Endothelial cell of umbilical vein (primary cell): ENCODE measurements at regions not wholly inside any gene's neighbourhood (a gene's known extent, or its start where the extent isn't known, plus 50 kb on each side); places are given as distances from the start of the nearest gene placed in this dataset.

Experiments
- BruUV-seq: library from RNA; stranded (reverse); fragments of 400-500 nt; replicated peaks from 2 replicates; lab custom pipeline; 2021; lab: Mats Ljungman, UMichigan
- CTCF ChIA-PET: fragments of 300-600, 350-600 bp; sonication (Branson Sonifier 250); formaldehyde crosslinking; loops from one replicate; lab custom pipeline; 2021; ENCODE audit warnings: antibody characterized with exemption, inconsistent platforms; lab: Charles Lee
- POLR2A ChIA-PET: fragments of 300-600, 350-600 bp; sonication (Branson Sonifier 250); formaldehyde crosslinking; loops from one replicate; lab custom pipeline; 2021; ENCODE audit warnings: antibody characterized with exemption, inconsistent platforms; lab: Charles Lee
- DNase-seq: peaks from one replicate; pipeline ENCODE4 v3.0.0-alpha.2; 2011; ENCODE audit warnings: low read depth, low spot score
- FAIRE-seq: peaks from 2 replicates; lab custom pipeline; 2011; peaks lifted over from hg19 to GRCh38; lab: Jason Lieb, UNC
- H2AFZ ChIP-seq: 2 replicates; pipeline ENCODE4 v1.6.0; 2012; ENCODE audit warnings: low read depth, low read length, control low read depth, inconsistent platforms
- H3K27ac ChIP-seq: 2 replicates; pipeline ENCODE4 v1.5.1; 2011; ENCODE audit warnings: low read depth, mild to moderate bottlenecking, control low read depth, low read length, moderate library complexity; ENCODE audit not compliant: insufficient read depth
- H3K27me3 ChIP-seq, 2 experiments: 2 replicates each; pipeline versions ENCODE4 v1.6.0 to v1.6.1; 2011; ENCODE audit warnings: low read length in 2 of 2, mixed read lengths in 1 of 2; ENCODE audit not compliant: control insufficient read depth in 2 of 2, insufficient read depth in 2 of 2
- H3K36me3 ChIP-seq, 2 experiments: 2 replicates in 1 of 2; 3 replicates in 1 of 2; pipeline ENCODE4 v1.5.1; 2011; ENCODE audit warnings: low read length in 2 of 2, mild to moderate bottlenecking in 1 of 2, moderate library complexity in 1 of 2; ENCODE audit not compliant: control insufficient read depth in 2 of 2, insufficient read depth in 2 of 2; ENCODE audit errors: extremely low read depth in 1 of 2
- H3K4me1 ChIP-seq: 3 replicates; pipeline ENCODE4 v1.5.1; 2011; ENCODE audit warnings: mild to moderate bottlenecking, low read length; ENCODE audit not compliant: control insufficient read depth, insufficient read depth; ENCODE audit errors: extremely low read depth
- H3K4me2 ChIP-seq: 2 replicates; pipeline ENCODE4 v1.6.1; 2011; ENCODE audit warnings: low read length, control low read depth, mixed read lengths; ENCODE audit not compliant: insufficient read depth
- H3K4me3 ChIP-seq, 3 experiments: fragments of 200-600 bp in 1 of 3; sonication (generic), shearing (Covaris generic) in 1 of 3; replicated peaks in 1 of 3; 2 replicates each; pipeline ENCODE4 v1.5.1; 2011 to 2016; ENCODE audit warnings: control low read depth in 3 of 3, low read length in 3 of 3, mild to moderate bottlenecking in 2 of 3, inconsistent platforms in 1 of 3, low read depth in 1 of 3, moderate library complexity in 1 of 3; ENCODE audit not compliant: insufficient read depth in 1 of 3
- H3K79me2 ChIP-seq: 2 replicates; pipeline ENCODE4 v1.6.0; 2012; ENCODE audit warnings: low read length, inconsistent platforms; ENCODE audit not compliant: control insufficient read depth, insufficient read depth
- H3K9ac ChIP-seq: replicated peaks from 2 replicates; pipeline ENCODE3; 2011; ENCODE audit warnings: low read length, control low read depth; ENCODE audit not compliant: insufficient read depth; ENCODE audit errors: extremely low read depth
- H3K9me1 ChIP-seq: replicated peaks from 3 replicates; pipeline ENCODE4 v1.6.0; 2011; ENCODE audit warnings: mild to moderate bottlenecking, low read length; ENCODE audit not compliant: control insufficient read depth, insufficient read depth; ENCODE audit errors: extremely low read depth
- H3K9me3 ChIP-seq: replicated peaks from 2 replicates; pipeline ENCODE4 v1.5.1; 2012; ENCODE audit warnings: low read length, inconsistent platforms; ENCODE audit not compliant: control insufficient read depth, insufficient read depth
- H4K20me1 ChIP-seq: replicated peaks from 2 replicates; pipeline ENCODE3; 2011; ENCODE audit warnings: mild to moderate bottlenecking, low read length; ENCODE audit not compliant: control insufficient read depth, insufficient read depth; ENCODE audit errors: extremely low read depth
- CTCF ChIP-seq, 2 donors: IDR thresholded peaks; 1 replicate in 1 of 2; 2 replicates in 1 of 2; pipeline ENCODE4 v1.5.1; 2011; ENCODE audit warnings: low read length in 2 of 2, mild to moderate bottlenecking in 2 of 2, moderate library complexity in 2 of 2, control low read depth in 1 of 2, inconsistent platforms in 1 of 2, low read depth in 1 of 2; ENCODE audit not compliant: insufficient read depth in 1 of 2; ENCODE audit errors: extremely low read depth in 1 of 2
- EZH2 ChIP-seq: IDR thresholded peaks from 2 replicates; pipeline ENCODE4 v1.6.1; 2012; ENCODE audit warnings: borderline replicate concordance, low read depth, mild to moderate bottlenecking, moderate library complexity, low read length, inconsistent platforms; ENCODE audit not compliant: severe bottlenecking
- FOS ChIP-seq: IDR thresholded peaks from 2 replicates; pipeline ENCODE4 v1.6.1; 2011; ENCODE audit warnings: mild to moderate bottlenecking, low read length, moderate library complexity, borderline replicate concordance; ENCODE audit not compliant: insufficient read depth
- GATA2 ChIP-seq: IDR thresholded peaks from 2 replicates; pipeline ENCODE4 v1.7.0; 2011; ENCODE audit warnings: low read depth, mild to moderate bottlenecking, moderate library complexity, mixed read lengths, low read length; ENCODE audit not compliant: insufficient read length, insufficient read depth
- JUN ChIP-seq: IDR thresholded peaks from 2 replicates; pipeline ENCODE4 v1.6.1; 2011; ENCODE audit warnings: borderline replicate concordance, low read depth; ENCODE audit not compliant: insufficient read length, insufficient read depth
- MAX ChIP-seq: IDR thresholded peaks from 2 replicates; pipeline ENCODE4 v1.6.1; 2011; ENCODE audit not compliant: insufficient read depth, insufficient read length
- MYC ChIP-seq: IDR thresholded peaks from one replicate; pipeline ENCODE4 v1.6.1; 2011; ENCODE audit warnings: mild to moderate bottlenecking, low read depth, low read length
- POLR2A ChIP-seq: IDR thresholded peaks from 2 replicates; pipeline ENCODE4 v1.6.1; 2012; ENCODE audit warnings: low read depth, mild to moderate bottlenecking, control low read depth, low read length
- POLR2AphosphoS5 ChIP-seq: IDR thresholded peaks from 2 replicates; pipeline ENCODE4 v1.6.1; 2012; ENCODE audit warnings: low read depth, mild to moderate bottlenecking, control low read depth, low read length, moderate library complexity; ENCODE audit not compliant: insufficient read depth
- dilution Hi-C: fragments of 300-500 bp; cut with MboI; formaldehyde crosslinking; loops from one replicate; pipeline ENCODE4 v1.15.0; 2019; ENCODE audit warnings: low sequenced_read_pairs; ENCODE audit not compliant: extremely low pct_ligation_motif_present
- intact Hi-C: fragments of 100-400 bp; cut with micrococcal nuclease; formaldehyde crosslinking; loops from one replicate; pipeline ENCODE4 v1.10.0; 2022

- POLR2A ChIA-PET = no interaction called here
- dilution Hi-C loops = no loop called here
- no peak overlapping the region for H3K4me3 ChIP-seq
- no peak for TF ChIP-seq FOS
- no peak for TF ChIP-seq POLR2A
- TF ChIP-seq EZH2 = no peak
- TF ChIP-seq MAX = no peak
- no peak for TF ChIP-seq CTCF (IDR thresholded peaks at IDR 0.05; ENCODE audit: extremely low read depth in 1 of 2, insufficient read depth in 1 of 2, low read depth in 1 of 2, low read length in 2 of 2)
- no peak for TF ChIP-seq JUN
- TF ChIP-seq POLR2AphosphoS5 = no peak
- no peak for TF ChIP-seq MYC
- TF ChIP-seq GATA2 = no peak
- H3K4me2 ChIP-seq = no peak overlapping the region
- no peak overlapping the region for H3K27ac ChIP-seq
- no peaks in the 10 kb centered on the region for H3K27me3 ChIP-seq
- no peaks in the 10 kb centered on the region for H4K20me1 ChIP-seq
- no peaks in the 10 kb centered on the region for H3K79me2 ChIP-seq
- BruUV-seq = no TSS peak
- FAIRE-seq = no peak
- H3K9me3 ChIP-seq = peaks cover 4% of the 10 kb centered on the region
- DNase-seq = no peak
- no peak overlapping the region for H3K9ac ChIP-seq
- H3K9me1 ChIP-seq = no peaks in the 10 kb centered on the region
- H2AFZ ChIP-seq = no peak overlapping the region
- no peaks in the 10 kb centered on the region for H3K36me3 ChIP-seq
- CTCF ChIA-PET = interaction anchor here (2.7 to 5.4 kb wide), 3 partner anchors 167 to 309 kb away, joined by 13 to 46 read pairs (median 43); no protein-coding TSS in a partner anchor
- peaks cover 27% of the 10 kb centered on the region for H3K4me1 ChIP-seq
- intact Hi-C loops = loop anchor here (10.0 kb wide), 1 partner anchor 417 kb away; no protein-coding TSS in a partner anchor
Measured at GRCh38 chr5:15991586-15991985, 188.0 kb downstream of the MARCHF11 start.
